GM21737 (cell line): ENCODE measurements at regions not wholly inside any gene's neighbourhood (a gene's known extent, or its start where the extent isn't known, plus 50 kb on each side); places are given as distances from the start of the nearest gene placed in this dataset.

Experiments used
- ATAC-seq: cut with Tn5 transposase; IDR thresholded peaks from one replicate; pipeline ENCODE4 v1.9.1; 2021; ENCODE audit warnings: mild to moderate bottlenecking, moderate library complexity; ENCODE audit not compliant: unreplicated experiment

- no peak for ATAC-seq
Observed at GRCh38 chr1:81582467-81582986, 218.2 kb upstream of the ADGRL2 start.

GRCh38 chr1:81578867-81579266 is 221.9 kb upstream of the ADGRL2 start:
- ATAC-seq: no peak

GRCh38 chr1:81577004-81577697 is 223.6 kb upstream of the ADGRL2 start:
- no peak for ATAC-seq

GRCh38 chr1:81574408-81574807 is 226.3 kb upstream of the ADGRL2 start:
- no peak for ATAC-seq

GRCh38 chr1:81573458-81573857 is 227.3 kb upstream of the ADGRL2 start:
- ATAC-seq: no peak

DNA sequence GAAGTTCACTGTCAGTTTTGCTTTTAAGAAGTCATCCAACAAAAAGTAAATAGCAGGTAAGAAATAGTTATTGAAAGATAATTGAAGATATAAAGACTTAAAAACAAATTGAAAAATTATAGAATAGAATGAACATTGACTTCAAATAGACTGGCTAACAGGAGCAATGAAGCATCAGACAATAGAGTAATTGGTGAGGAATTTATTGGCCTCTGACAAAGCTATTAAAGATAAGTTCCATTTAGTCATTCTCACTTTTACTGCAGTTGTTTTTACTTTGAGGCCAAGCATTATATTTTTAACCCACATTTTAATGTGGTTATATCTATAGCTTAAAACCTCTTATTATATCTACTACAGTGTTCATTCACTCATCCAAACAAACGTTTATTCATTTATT is 228.8 kb upstream of the ADGRL2 start:
- ATAC-seq: no peak

GRCh38 chr1:81569761-81570160 is 231.0 kb upstream of the ADGRL2 start:
- no peak for ATAC-seq

DNA sequence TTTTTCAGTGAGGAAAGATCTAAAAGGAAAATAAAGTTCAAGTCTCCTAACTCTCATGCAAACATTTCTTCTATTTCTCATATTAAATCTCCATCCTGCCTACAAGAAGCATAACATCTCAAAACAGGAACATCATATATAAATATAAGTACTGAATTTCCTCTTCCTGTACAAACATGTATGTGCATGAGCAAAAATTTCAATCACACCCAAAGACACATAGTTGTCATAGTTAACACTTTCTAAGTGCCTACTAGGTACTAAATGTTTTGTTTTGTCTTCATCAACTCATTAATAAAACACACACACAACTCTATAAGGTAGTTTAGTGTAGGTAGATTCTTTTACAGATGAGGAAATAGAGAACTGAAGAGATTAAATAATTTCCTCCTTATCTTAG is 237.1 kb upstream of the ADGRL2 start:
- ATAC-seq: no peak

DNA sequence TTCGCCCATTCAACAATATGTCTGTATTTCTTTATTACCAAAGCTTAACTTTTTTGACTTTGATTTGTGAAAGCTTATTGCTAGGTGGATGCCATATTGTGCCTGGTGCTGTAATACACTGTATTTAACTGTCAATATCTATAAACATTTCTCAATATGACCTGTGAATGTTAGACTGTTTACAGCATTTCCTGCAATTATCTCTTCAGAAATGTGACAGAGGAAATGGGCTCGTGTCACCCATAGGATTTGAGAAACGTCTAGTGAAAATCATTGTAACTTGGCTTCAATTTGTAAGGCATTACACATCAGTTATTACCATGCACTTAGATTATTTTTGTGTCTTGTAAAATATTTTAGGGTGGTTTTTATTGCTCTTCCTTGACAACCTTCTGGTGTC is 237.8 kb upstream of the ADGRL2 start:
- no peak for ATAC-seq

DNA sequence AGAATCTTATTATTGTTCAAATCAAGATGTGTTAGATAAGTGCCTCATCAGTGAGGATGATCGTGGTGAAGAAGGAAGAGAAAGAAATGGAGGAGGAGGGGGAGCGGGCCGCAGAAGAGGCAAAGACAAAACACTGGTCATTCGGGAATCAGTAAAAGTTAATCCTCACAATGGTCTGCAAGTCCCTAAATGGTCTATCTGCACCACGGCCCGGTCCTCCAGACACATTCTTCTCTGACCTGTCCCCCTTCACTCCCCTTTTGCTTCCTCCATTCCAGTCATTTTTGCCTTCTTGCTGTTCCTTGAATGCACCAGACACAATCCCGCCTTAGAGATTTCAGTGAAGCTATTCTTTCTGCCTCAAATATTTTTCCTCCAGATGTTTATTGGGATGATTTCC is 240.1 kb upstream of the ADGRL2 start:
- ATAC-seq: no peak

DNA sequence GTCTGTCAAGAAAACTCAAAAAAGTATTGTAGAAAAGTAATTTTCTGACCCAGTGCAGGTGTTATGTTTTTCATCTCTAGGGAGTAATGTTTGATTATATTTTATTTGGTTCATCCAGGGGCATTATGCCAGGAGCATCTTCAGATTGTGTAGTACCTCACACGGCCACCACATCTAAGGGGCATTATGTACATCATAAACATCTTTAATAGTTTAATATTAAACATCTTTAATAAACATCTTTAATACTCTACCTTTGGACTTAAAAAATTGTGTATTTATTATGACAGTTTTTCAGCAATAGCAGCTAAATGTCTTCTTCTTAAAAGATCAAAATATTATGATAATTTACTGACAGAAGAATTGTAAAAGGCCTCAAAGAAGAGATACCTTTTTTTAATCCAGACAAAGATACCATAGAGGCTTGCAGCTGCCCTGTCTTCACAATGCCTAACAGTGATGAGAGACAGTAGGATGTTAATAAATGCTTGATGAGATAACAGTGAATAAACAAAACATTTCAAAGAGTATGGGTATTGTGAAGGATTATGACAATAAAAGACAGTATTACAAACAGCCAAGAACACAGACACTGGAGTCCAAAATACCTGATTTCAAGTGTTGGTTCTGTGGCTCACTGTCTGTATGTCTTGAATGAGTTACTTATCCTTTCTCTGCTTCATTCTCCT is 240.9 kb upstream of the ADGRL2 start:
- ATAC-seq: no peak

DNA sequence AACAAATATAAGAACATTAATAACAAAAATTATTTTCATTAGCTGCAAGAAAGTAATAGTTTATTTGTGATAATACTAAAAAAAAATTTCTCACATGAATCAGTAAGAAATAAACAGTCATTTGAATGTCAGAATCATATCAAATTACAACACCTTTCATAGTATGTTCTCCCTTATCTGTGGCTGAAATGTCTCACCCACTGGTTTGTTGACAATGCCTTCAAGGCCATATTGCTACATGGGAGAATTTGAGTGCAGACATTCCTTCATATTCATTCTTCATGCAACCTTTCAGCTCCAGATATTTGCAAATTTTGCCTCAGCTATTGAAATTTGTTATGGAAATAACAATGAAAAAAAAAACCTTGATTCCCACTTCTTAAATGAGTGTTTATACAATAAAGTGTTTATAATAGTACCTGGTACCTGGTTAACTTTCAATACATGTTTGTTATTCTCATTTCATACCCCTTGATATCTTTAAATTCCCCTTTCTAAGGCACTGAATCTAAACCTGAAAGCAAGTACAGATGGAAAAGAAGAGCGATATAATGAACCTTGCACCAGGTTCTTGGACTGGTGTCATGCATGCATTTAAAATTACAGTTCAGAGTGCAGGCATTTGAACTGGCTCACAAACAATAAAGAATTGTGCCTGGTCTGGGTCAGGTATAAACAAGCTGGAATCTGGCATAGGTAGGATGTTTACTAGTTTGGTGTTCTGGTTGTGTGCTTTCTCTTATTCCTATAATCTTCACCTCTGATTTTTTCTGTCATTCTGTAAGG is 242.2 kb upstream of the ADGRL2 start:
- no peak for ATAC-seq

DNA sequence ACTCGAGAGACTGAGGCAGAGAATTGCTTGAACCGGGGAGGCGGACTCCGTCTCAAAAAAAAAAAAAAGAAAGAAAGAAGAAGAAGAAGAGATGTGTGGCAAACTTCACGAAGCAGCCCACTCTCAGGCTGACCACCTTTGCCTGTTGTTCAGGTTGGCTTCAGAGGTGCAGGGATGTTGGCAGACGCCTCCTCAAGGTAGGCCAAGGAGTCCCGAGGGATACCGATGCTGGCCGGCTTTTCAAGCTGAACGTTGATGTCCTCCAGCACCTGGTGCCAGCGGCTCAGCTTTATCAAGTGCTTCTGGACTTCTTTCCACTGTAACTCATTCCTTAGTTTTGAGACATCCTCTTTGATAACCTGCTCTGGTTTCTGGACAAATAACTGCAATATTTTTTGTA is 243.8 kb upstream of the ADGRL2 start:
- ATAC-seq: no peak

- ATAC-seq: no peak
Observed at GRCh38 chr1:81554534-81554933, 246.2 kb upstream of the ADGRL2 start.

DNA sequence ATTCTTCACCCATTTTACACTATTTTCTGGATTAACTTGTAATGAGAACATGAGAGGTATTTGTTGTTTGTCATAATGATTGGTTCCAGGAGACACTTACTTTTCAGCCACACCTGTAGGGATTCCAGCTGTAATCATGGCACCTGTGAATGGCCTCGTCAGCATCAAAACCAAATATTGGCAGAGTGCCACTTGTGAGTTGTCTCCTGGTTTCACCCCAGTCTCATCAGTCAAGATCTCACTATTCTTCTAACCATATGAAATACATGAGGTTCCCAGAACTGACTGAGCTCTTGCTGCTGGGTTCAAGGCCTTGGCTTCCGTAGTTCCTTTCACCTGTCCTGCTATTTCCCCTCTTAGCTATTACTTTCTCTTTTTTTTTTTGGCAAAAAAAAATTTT is 246.6 kb upstream of the ADGRL2 start:
- ATAC-seq: no peak

- ATAC-seq: no peak
Observed at GRCh38 chr1:81553503-81553902, 247.2 kb upstream of the ADGRL2 start.

- no peak for ATAC-seq
Observed at GRCh38 chr1:81551946-81552345, 248.8 kb upstream of the ADGRL2 start.

- ATAC-seq: no peak
Observed at GRCh38 chr1:81550753-81551152, 250.0 kb upstream of the ADGRL2 start.

GRCh38 chr1:81549588-81550127 is 251.1 kb upstream of the ADGRL2 start:
- ATAC-seq: peak; percentile 54

DNA sequence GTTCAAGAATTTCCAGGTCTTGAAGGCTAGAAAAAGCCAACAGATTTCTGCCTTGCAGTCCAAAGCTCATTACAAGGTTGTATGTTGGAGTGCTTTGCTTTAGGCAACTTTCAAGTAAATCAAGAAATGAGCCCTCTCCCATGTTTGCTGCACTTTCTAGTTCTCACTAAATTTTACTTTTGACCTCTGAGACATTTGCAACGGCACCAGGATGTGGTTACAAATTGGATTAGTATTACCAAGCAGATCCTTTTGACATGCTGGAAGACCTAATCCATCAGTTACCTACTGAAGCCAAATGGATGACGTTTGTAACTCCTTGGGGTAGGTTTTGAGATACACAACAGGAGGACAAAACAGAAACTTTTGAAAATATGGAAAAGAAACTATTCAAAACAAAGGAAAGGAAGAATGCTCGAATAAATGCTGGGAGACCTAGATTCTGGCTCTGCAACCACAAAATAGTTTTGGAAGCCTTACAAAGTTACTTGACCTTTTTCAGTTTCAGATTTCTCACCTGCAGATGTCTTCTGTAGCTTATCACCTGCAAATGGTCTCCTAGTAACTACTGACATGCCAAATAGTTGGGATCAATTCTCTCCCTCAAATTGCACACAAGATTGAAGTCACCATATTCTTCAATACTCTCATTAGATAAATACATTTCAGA is 251.7 kb upstream of the ADGRL2 start:
- peak; percentile 58 for ATAC-seq

DNA sequence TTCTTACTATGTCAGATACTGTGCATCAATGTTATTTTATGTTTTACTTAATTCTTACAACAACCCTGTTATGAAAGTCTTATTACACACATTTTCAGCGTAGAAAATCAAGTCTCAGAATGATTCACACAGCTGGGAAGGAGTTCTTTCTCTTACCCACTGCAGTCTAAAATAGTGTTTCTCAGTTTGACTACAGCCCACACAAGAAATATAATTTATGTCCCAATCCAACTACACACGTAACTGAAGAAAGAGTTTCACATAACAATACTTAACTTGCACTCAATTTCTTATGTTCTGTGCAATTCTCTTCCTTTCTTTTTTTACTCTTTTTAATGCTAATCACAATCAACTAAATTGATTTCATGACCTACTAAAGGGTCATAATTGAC is 252.8 kb upstream of the ADGRL2 start:
- peak; percentile 48 for ATAC-seq
